GM23338 (cell line): ENCODE measurements at regions not wholly inside any gene's neighbourhood (a gene's known extent, or its start where the extent isn't known, plus 50 kb on each side); places are given as distances from the start of the nearest gene placed in this dataset.

ENCODE experiments used
- ATAC-seq: fragments of 200-7000 bp; cut with Tn5 transposase; 3 replicates; pipeline ENCODE4 v1.9.1; 2020
- DNase-seq: peaks from one replicate; pipeline ENCODE4 v3.0.0-alpha.2; 2015; ENCODE audit warnings: low spot score
- H2AFZ ChIP-seq: fragments of 200-600 bp; sonication (generic); 2 replicates; pipeline ENCODE4 v1.8.0; 2016; ENCODE audit warnings: antibody characterized with exemption, mild to moderate bottlenecking, moderate library complexity
- H3F3A ChIP-seq: fragments of 200-600 bp; sonication (generic); replicated peaks from 2 replicates; pipeline ENCODE4 v1.8.0; 2017; ENCODE audit warnings: antibody characterized with exemption, mixed run types, low read depth
- H3K27ac ChIP-seq: fragments of 200-600 bp; sonication (generic); 2 replicates; pipeline ENCODE4 v1.6.1; 2016; ENCODE audit warnings: low read depth
- H3K27me3 ChIP-seq: fragments of 200-600 bp; sonication (generic); 2 replicates; pipeline ENCODE4 v1.8.0; 2016; ENCODE audit warnings: mild to moderate bottlenecking, mixed run types, moderate library complexity; ENCODE audit not compliant: insufficient read depth
- H3K36me3 ChIP-seq: fragments of 200-600 bp; sonication (generic); 2 replicates; pipeline ENCODE4 v1.8.0; 2016; ENCODE audit warnings: mild to moderate bottlenecking; ENCODE audit not compliant: insufficient read depth
- H3K4me1 ChIP-seq: fragments of 200-600 bp; sonication (generic); 2 replicates; pipeline ENCODE4 v1.8.0; 2016; ENCODE audit warnings: mild to moderate bottlenecking, moderate library complexity; ENCODE audit not compliant: insufficient read depth
- H3K4me2 ChIP-seq: fragments of 200-600 bp; sonication (generic); 2 replicates; pipeline ENCODE4 v1.7.1; 2017; ENCODE audit warnings: mixed run types
- H3K4me3 ChIP-seq: fragments of 200-600 bp; sonication (generic); 2 replicates; pipeline ENCODE4 v1.6.1; 2016; ENCODE audit warnings: mixed run types
- H3K79me2 ChIP-seq: fragments of 200-600 bp; sonication (generic); replicated peaks from 2 replicates; pipeline ENCODE4 v1.8.0; 2017; ENCODE audit warnings: mild to moderate bottlenecking; ENCODE audit not compliant: insufficient read depth
- H3K9me2 ChIP-seq: fragments of 200-600 bp; sonication (generic); 2 replicates; pipeline ENCODE4 v1.8.0; 2017; ENCODE audit not compliant: insufficient read depth
- H4K20me1 ChIP-seq: fragments of 200-600 bp; sonication (generic); replicated peaks from 2 replicates; pipeline ENCODE4 v1.8.0; 2017; ENCODE audit warnings: mild to moderate bottlenecking; ENCODE audit not compliant: insufficient read depth
- H3K27ac Mint-ChIP-seq: 2 replicates; pipeline ENCODE4 v1.8.0; 2020; ENCODE audit warnings: inconsistent platforms, mild to moderate bottlenecking, moderate library complexity, mixed read lengths
- H3K27me3 Mint-ChIP-seq: 3 replicates; pipeline ENCODE4 v1.8.0; 2022; ENCODE audit warnings: low read depth, mild to moderate bottlenecking, moderate library complexity, mixed read lengths, inconsistent platforms; ENCODE audit not compliant: insufficient read depth, poor library complexity
- H3K36me3 Mint-ChIP-seq: 3 replicates; pipeline ENCODE4 v1.8.0; 2021; ENCODE audit warnings: low read depth, mild to moderate bottlenecking, inconsistent platforms, moderate library complexity, mixed read lengths
- H3K4me1 Mint-ChIP-seq: 3 replicates; pipeline ENCODE4 v1.8.0; 2020; ENCODE audit warnings: mild to moderate bottlenecking, inconsistent platforms, mixed read lengths
- H3K4me3 Mint-ChIP-seq: 3 replicates; pipeline ENCODE4 v1.8.0; 2021; ENCODE audit warnings: moderate library complexity, mild to moderate bottlenecking, inconsistent platforms, mixed read lengths
- H3K9me3 Mint-ChIP-seq: 3 replicates; pipeline ENCODE4 v1.8.0; 2020; ENCODE audit warnings: moderate library complexity, mild to moderate bottlenecking, inconsistent platforms, mixed read lengths
- CREB1 ChIP-seq: fragments of 250-450 bp; sonication (Bioruptor Pico); IDR thresholded peaks from 2 replicates; pipeline ENCODE4 v1.5.0; 2020; ENCODE audit warnings: low read depth, mild to moderate bottlenecking, moderate library complexity
- CTCF ChIP-seq, 2 experiments: fragments of 200-600 bp in 1 of 2; sonication (generic) in 1 of 2; conservative IDR thresholded peaks; 2 replicates each; pipeline versions ENCODE4 v1.5.1 to v1.6.1; 2016 to 2017; ENCODE audit warnings: antibody characterized with exemption in 2 of 2, low read depth in 2 of 2, mild to moderate bottlenecking in 2 of 2, moderate library complexity in 1 of 2
- ETS1 ChIP-seq: IDR thresholded peaks from 2 replicates; pipeline ENCODE4 v1.6.1; 2016; ENCODE audit warnings: antibody characterized with exemption
- EZH2 ChIP-seq: fragments of 200-600 bp; sonication (generic); IDR thresholded peaks from one replicate; pipeline ENCODE4 v1.8.0; 2017; ENCODE audit warnings: antibody characterized with exemption, mild to moderate bottlenecking, low read depth; ENCODE audit not compliant: unreplicated experiment
- EZH2phosphoT487 ChIP-seq: fragments of 200-600 bp; sonication (generic); IDR thresholded peaks from one replicate; pipeline ENCODE4 v1.8.1; 2018; ENCODE audit warnings: antibody characterized with exemption; ENCODE audit not compliant: unreplicated experiment
- JUNB ChIP-seq: IDR thresholded peaks from one replicate; pipeline ENCODE4 v1.6.1; 2016; ENCODE audit warnings: antibody characterized with exemption; ENCODE audit not compliant: unreplicated experiment
- NANOG ChIP-seq: IDR thresholded peaks from 2 replicates; pipeline ENCODE4 v1.6.1; 2016; ENCODE audit warnings: antibody characterized with exemption, borderline replicate concordance
- POLR2AphosphoS5 ChIP-seq: IDR thresholded peaks from 2 replicates; pipeline ENCODE4 v1.6.1; 2016; ENCODE audit warnings: antibody characterized with exemption, low read depth
- REST ChIP-seq: IDR thresholded peaks from one replicate; pipeline ENCODE4 v1.6.1; 2018; ENCODE audit warnings: antibody characterized with exemption; ENCODE audit not compliant: unreplicated experiment
- STAT1 ChIP-seq: IDR thresholded peaks from one replicate; pipeline ENCODE4 v1.6.1; 2016; ENCODE audit warnings: antibody characterized with exemption; ENCODE audit not compliant: unreplicated experiment
- ZNF331 ChIP-seq: fragments of 250-450 bp; sonication (Bioruptor Pico); IDR thresholded peaks from 2 replicates; pipeline ENCODE4 v1.5.0; 2020; ENCODE audit warnings: low read depth, mild to moderate bottlenecking, moderate library complexity
- ZNF462 ChIP-seq: fragments of 250-450 bp; sonication (Bioruptor Pico); IDR thresholded peaks from 2 replicates; pipeline ENCODE4 v1.5.0; 2020; ENCODE audit warnings: mild to moderate bottlenecking, moderate library complexity

- TF ChIP-seq ZNF462 (no peak), NANOG (no peak), JUNB (no peak), CREB1 (CRISPR knock-in tag) (no peak), EZH2phosphoT487 (no peak), ZNF331 (CRISPR knock-in tag) (no peak), REST (no peak)
Observed at GRCh38 chr7:108974641-108975040, 405.0 kb downstream of the DNAJB9 start (continued).

- Histone ChIP-seq H4K20me1 (no peaks in the 10 kb centered on the region), H3K79me2 (no peaks in the 10 kb centered on the region), H3K4me1 (0 out of 2 replicates have a peak, but pooled peaks cover 13% of the 10 kb centered on the region), H3K9me2 (no peaks in the 10 kb centered on the region), H3K36me3 (no peaks in the 10 kb centered on the region), H3K27ac (no peak overlapping the region), H3F3A (no peaks in the 10 kb centered on the region), H3K27me3 (no peaks in the 10 kb centered on the region), H3K4me2 (no peak overlapping the region), H3K4me3 (no peak overlapping the region), H2AFZ (no peak overlapping the region)
- no peaks in the 10 kb centered on the region for H3K36me3 Mint-ChIP-seq
- H3K27me3 Mint-ChIP-seq: no peaks in the 10 kb centered on the region
- H3K27ac Mint-ChIP-seq: no peak overlapping the region
- ATAC-seq: no peak
- H3K4me1 Mint-ChIP-seq: peaks cover 17% of the 10 kb centered on the region
- DNase-seq: no peak
- no peak overlapping the region for H3K4me3 Mint-ChIP-seq
- H3K9me3 Mint-ChIP-seq: no peaks in the 10 kb centered on the region
- TF ChIP-seq NANOG: no peak
- TF ChIP-seq POLR2AphosphoS5: no peak
- TF ChIP-seq EZH2phosphoT487: no peak
- TF ChIP-seq EZH2: no peak
- no peak for TF ChIP-seq ZNF331 (CRISPR knock-in tag)
- TF ChIP-seq JUNB: no peak
- no peak for TF ChIP-seq CREB1 (CRISPR knock-in tag)
- no peak for TF ChIP-seq STAT1
- TF ChIP-seq ETS1: no peak
- no peak for TF ChIP-seq CTCF (conservative IDR thresholded peaks at IDR 0.05; ENCODE audit: low read depth in 2 of 2)
Observed at GRCh38 chr7:108985037-108985436, 415.4 kb downstream of the DNAJB9 start.
